Vagina (tissue), 2 donors: ENCODE measurements at regions not wholly inside any gene's neighbourhood (a gene's known extent, or its start where the extent isn't known, plus 50 kb on each side); places are given as distances from the start of the nearest gene placed in this dataset.

Source experiments
- CTCF ChIP-seq, 3 experiments: fragments of 450-650 bp in 2 of 3; fragments of 200-600 bp in 1 of 3; sonication (generic) in 1 of 3; IDR thresholded peaks; one replicate each; pipeline ENCODE4 v1.5.1; 2017 to 2019; ENCODE audit warnings: antibody characterized with exemption in 3 of 3, mild to moderate bottlenecking in 2 of 3, moderate library complexity in 2 of 3
- POLR2AphosphoS5 ChIP-seq, 2 donors: sonication (generic); formaldehyde crosslinking; IDR thresholded peaks; one replicate each; pipeline ENCODE4 v1.9.0; 2017; ENCODE audit warnings: antibody characterized with exemption in 2 of 2, mild to moderate bottlenecking in 2 of 2, low read depth in 1 of 2; ENCODE audit not compliant: insufficient read depth in 1 of 2

GRCh38 chr4:61143461-61143860, 56.7 kb upstream of the ADGRL3 start:
- no peak for TF ChIP-seq CTCF (IDR thresholded peaks at IDR 0.05)
- TF ChIP-seq POLR2AphosphoS5 (IDR thresholded peaks at IDR 0.05; ENCODE audit: insufficient read depth in 1 of 2, low read depth in 1 of 2) = no peak
